HG02981 (cell line): ENCODE measurements at regions not wholly inside any gene's neighbourhood (a gene's known extent, or its start where the extent isn't known, plus 50 kb on each side); places are given as distances from the start of the nearest gene placed in this dataset.

ENCODE experiments used
- ATAC-seq: cut with Tn5 transposase; IDR thresholded peaks from one replicate; pipeline ENCODE4 v1.9.1; 2021; ENCODE audit warnings: mild to moderate bottlenecking, moderate library complexity; ENCODE audit not compliant: unreplicated experiment

DNA sequence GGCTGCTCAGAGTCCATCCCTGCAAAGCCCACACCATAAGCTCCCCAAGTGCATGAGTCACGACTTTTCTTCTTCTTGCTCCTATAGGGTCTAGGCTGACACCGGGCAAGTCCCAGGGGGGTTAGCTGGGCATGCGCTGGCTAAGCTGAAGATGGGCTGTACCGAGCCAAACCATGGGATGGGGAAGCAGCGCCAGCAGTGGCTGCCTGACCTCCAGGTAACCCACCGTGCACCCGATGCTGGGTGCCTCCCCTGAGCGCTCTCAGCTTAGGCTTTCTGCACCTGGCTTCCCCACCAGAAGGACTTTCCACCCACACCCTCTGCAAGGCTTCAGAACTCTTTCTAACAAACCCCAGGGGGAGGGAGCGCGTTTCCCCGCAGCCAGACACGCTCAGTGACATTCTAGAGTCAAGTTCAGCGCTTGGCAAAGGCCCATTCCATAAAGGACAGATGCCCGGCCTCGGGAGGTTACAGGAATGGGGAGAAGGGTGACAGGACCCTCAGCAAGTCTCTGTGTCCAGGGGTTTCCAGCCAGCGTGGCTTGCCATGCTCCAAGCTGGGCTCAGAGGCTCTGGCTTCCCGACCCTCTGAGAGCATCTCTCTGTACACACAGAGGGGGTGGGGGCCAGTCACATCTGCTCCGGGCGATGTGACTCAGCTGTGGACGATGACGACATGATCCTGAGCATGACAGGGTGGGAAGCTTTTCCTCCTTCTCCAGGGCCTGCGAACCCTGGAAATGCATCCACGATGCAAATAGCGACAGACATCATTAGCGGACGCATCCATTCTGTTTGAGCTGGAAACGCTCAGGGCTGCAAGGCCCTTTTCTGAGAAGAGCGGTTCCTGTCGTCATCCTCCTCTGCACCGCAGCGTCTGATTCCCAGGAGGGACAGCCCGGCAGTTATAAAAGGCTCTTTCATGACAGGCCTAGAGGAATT lies 107.8 kb downstream of the SIK1 start:
- ATAC-seq: no peak

GRCh38 chr21:43318368-43318767 lies 108.6 kb downstream of the SIK1 start:
- no peak for ATAC-seq

DNA sequence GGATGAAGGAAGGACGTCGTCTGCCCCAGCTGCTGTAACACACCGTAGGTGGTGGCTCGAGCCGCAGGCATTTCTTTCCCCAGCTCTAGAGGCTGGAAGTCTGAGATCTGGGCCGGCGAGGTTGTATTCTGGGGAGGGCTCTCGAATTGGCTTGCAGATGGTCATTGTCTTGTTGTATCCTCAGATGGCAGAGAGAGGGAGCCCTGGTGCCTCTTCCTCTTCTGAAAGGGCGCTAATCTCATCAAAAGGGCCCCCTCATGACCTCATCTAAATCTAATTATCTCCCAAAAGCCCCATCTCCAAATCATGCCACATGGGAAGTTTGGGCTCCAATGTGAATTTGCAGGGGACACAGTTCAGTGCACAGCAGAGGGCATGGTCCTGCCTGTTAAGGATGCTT lies 109.0 kb downstream of the SIK1 start:
- ATAC-seq: no peak

- ATAC-seq: no peak
Observed at GRCh38 chr21:43317254-43317748, 109.6 kb downstream of the SIK1 start.

DNA sequence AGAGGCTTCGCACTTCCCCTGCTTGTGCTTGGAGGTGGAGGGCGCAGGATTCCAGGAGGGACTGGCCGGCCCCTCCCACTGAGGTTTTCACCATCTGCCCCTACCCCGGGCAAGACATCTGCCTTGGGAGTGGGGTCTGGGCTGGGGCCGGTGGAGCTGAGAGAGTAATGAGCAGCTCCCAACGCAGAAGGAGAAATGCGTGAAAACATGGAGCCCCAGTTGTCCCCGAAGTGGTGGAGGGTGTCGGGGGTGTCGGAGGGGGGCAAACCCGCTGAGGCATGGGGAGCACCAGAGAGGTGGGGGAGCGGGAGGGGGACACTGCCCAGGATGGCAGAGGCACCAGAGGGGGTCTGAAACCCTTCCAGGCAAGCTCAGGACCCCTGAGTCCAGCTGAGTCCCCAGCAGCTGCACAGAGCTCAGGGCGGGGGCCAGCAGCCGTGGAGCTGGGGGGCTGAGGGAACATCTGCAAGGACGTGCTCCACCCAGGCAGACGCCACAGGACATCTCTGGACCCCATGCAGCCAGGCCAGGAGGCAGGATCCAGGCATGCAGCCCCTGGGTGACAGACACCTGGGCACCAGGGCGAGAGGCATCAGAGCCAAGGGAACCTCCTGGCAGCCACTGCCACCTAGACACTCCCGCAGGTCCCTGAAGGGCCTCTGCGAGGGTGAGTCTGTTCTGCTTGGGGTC lies 110.6 kb downstream of the SIK1 start:
- no peak for ATAC-seq

- ATAC-seq: no peak
Observed at GRCh38 chr21:43315244-43316137, 111.4 kb downstream of the SIK1 start.

- no peak for ATAC-seq
Observed at GRCh38 chr21:43313939-43314405, 113.0 kb downstream of the SIK1 start.

GRCh38 chr21:43313221-43313938 lies 113.6 kb downstream of the SIK1 start:
- ATAC-seq: no peak

GRCh38 chr21:43312751-43313169 lies 114.2 kb downstream of the SIK1 start:
- ATAC-seq: no peak

GRCh38 chr21:43312011-43312410 lies 114.9 kb downstream of the SIK1 start:
- no peak for ATAC-seq

GRCh38 chr21:43311301-43311817 lies 115.6 kb downstream of the SIK1 start:
- no peak for ATAC-seq

GRCh38 chr21:43308815-43309283 lies 118.1 kb downstream of the SIK1 start:
- no peak for ATAC-seq

DNA sequence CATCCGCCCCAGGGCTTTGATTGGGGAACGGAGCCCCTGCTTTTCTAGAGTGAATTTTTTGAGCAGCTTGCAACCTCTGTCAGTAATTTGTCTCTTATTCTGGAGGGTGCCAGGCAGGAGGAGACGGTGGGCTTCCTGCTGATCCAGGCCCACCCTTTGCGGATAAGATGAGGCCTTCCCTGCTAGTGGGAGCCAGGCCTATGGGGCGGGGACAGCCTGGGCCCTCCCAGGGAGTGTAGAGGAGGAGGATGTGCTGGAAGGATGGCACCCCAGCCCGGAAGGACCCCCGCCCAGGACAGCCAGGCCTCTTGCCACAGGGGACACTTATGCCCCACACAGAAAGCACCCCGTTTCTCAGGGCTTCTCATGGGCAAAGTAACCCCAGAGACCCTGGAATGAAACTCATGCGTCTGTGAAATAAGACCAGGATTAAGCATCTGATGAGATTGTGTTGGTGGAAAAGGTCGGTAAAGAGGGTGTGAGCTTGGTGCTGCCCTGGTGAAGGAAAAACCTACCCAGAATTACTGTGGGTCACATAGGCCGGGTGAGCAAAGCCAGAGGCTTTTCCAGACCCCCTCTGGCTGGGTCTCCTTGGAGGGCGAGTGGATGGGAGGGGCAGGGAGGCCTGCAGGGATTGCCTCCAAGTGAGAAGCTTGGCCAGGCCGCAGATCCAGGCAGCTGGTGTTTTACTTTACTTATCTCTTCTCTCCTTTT lies 118.7 kb downstream of the SIK1 start:
- no peak for ATAC-seq

DNA sequence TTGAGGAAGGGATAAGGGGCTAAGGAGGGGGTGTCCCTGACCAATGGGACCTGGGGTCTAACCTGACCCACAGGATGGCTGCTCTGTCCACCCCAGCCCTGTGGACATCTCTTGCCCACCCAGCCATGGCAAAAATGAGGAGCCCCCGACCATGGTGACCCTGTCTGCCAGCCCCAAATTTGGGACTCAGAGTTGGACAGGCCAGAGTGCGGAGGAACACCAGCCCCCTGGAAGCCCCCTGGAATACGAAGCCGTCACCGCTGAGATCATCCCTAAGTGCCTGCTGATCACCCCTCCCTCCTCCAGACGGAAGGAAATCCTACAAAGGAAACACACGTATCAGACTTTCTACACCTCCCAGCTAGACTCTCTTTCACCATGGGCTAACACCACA lies 119.3 kb downstream of the SIK1 start:
- no peak for ATAC-seq

GRCh38 chr21:43306911-43307676 lies 119.8 kb downstream of the SIK1 start:
- no peak for ATAC-seq

GRCh38 chr21:43306391-43306790 lies 120.5 kb downstream of the SIK1 start:
- no peak for ATAC-seq

DNA sequence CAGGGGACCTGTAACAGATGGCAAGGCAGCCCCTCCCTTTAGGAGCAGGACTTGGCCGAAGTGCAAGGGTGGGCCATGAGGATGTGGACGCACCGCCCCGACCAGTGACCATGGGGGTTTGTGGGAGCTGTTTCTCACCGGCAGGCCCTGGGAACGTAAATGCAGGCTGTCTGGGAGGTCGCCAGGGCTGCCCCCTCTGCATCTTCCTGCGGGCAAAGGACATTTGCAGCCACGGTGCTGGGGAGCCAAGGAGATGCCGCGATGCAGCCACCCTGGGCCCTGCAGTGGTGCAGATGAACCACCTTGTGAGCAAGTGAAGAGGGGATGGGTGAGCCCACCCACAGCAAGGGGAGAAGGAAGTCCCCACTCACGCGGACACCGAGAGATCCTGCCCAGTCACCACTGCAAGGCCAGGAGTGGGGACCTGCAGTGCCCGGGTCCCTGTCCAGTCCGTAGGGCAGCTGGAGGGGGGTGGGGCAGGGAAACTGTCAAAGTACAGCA lies 121.1 kb downstream of the SIK1 start:
- no peak for ATAC-seq

GRCh38 chr21:43305336-43305665 lies 121.6 kb downstream of the SIK1 start:
- ATAC-seq: no peak
